Occipital lobe (tissue), 1 donor: ENCODE measurements at regions not wholly inside any gene's neighbourhood (a gene's known extent, or its start where the extent isn't known, plus 50 kb on each side); places are given as distances from the start of the nearest gene placed in this dataset.
"Not testable (repeated sequence)": the region's sequence is repeated elsewhere in the genome, so short reads cannot be mapped to it uniquely, and the experiment has no call there.

Source experiments
- DNase-seq: peaks from one replicate; lab custom pipeline; 2025; lab: John Stamatoyannopoulos, UW

DNA sequence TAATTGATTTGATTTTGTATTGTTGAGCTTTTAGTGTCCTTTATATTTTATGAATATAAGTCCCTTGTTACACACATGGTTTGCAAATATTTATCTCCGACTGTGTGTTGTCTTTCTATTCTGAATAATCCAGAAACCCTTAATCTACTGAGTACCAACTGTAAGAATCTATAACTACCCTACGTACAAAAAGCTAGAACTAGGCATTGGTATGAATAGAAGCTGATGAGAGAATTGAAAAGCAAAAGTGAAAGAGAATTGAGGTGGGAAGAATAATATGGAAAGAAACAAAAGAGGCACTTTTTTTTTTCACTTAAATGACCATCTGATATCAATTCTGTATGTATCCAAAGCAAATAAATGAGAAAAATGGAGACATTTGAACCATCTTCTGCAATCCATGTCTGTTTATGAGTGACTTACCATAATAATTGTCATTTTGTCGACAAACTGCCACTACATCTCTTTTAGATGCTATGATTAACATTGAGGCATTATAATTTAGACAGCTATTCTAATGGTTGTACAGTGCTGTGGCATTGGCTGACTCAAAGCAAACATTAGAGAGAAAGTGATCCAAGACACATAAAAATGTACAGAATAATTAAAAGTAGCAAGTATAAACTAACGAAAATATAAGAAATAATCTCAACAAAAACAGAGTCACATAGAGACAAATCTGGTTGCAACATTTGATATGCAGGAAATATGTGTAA lies 1516.6 kb upstream of the AGA start:
- DNase-seq = no peak

- DNase-seq = no peak
Measured at GRCh38 chr4:178963446-178964045, 1521.3 kb upstream of the AGA start.

DNA sequence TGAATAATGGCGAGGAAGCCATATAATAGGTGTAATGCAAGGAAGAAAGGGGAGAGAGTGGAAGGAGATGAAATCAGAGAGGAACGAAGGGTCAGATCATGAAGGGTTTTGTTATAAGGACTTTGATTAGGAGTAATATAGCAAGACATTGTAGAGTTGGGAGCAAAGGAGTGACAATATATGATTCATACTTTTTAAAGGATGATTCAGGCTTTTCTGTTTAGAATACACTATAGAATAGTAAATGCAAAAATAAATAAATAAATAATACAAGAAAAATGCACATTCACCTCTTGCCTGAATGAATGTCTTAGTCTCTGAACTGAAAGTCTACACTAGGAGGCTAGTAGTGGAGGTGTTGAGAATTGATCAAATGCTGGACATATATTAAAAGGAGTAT lies 1524.4 kb upstream of the AGA start:
- no peak for DNase-seq

DNA sequence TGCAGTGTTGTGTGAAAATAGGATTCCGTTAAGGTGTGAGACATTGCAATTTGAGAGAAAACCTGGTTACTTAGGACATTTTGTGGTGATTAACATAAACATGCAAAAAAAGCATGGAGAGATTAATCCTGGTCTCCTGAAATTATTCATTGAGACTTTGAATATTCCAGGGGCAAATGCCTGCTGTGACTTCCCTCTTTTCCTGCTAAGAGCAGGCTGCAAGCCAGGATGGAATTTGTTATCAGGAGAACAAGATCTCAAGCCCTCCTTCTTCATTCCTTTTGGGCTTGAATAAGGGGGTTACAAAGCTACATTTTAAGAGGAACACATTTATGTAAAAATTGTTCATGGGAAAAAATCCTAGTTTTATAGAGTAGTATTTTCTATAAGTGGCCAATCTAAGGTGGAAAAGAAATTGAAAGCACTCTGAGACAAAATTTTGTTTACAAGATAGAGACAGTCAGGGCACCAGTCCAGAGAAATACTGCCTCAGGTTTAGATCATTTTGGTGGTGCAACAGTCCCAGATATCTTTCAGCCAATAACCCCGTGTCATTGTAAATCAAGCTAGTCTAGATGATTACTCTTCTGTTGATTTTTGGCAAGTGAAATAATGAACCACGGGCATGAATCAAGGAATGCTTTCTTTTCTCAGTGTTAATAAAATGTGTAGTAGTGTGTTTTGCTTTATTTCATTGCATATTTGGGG lies 1528.3 kb upstream of the AGA start:
- no peak for DNase-seq

- no peak for DNase-seq
Measured at GRCh38 chr4:178976861-178977260, 1534.6 kb upstream of the AGA start.

DNA sequence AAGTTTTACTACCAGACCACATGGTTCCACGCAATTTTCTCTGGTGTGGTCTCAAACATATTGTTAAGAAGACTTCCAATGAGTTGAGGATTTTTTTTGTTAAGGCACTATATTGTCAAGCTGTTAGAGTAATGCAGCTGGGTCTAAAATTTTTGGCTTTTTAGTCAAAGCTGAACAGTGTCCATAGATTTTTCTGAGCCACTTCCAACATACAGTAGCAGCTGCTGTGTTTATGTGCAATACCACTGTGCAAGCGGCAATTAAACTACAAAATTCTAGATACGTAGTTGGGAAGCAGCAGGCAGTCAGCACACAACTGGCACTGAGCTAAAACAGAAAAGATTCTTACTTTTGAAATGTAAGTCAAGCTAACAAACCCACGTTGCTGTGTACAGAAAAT lies 1551.1 kb upstream of the AGA start:
- DNase-seq = no peak

- DNase-seq = no peak
Measured at GRCh38 chr4:179001918-179002317, 1559.7 kb upstream of the AGA start.

GRCh38 chr4:179007755-179008154 lies 1565.5 kb upstream of the AGA start:
- no peak for DNase-seq

GRCh38 chr4:179017581-179017980 lies 1575.3 kb upstream of the AGA start:
- no peak for DNase-seq

GRCh38 chr4:179027569-179027968 lies 1585.3 kb upstream of the AGA start:
- no peak for DNase-seq

GRCh38 chr4:179028321-179028720 lies 1586.1 kb upstream of the AGA start:
- DNase-seq = no peak

- no peak for DNase-seq
Measured at GRCh38 chr4:179029683-179030082, 1587.4 kb upstream of the AGA start.

DNA sequence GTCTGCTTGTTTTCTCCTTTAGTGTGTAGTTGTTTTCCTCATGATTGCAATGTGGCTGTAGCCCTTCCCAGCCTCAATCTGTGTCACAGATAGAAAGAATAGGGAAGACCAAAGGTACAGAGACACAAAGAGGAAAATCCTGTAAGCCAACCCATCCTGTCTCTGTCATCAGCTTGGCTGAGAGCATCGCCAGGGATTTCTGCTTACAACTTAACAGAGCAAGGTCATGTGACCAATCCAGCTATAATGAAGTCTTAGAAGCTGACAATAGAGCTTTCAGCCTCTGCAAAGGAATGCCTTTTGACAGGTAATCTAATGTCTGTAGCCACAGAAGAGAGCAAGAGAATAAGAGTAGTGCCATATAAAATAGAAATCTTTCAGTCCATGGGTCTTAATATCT lies 1598.0 kb upstream of the AGA start:
- DNase-seq = no peak

DNA sequence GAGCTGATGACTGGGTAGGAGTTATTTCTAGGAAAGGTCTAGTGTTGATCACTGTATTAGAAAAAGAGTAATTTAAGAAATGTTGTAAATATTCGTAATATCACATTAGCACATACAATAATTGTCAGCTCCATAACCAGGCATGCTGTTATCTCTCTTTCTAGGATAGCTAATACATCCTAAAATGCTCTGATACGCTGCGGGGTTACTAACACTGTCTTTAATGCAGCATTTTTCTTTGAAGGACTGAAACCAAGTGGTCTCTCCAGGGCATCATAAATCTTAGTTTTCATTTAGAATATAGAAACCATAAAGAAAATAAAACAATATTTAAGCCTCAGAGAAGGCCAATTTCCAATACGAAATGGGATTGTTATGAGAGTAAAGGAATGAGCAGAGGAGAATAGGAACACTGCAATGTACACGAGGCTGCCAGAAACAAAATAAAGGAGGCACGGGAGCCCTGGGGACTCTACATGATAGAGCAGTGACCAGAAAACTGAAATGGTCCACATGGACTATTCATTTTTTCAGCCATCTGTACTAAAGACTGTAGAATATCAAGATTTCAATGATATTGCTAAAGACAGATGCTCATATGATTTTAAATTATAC lies 1606.7 kb upstream of the AGA start:
- no peak for DNase-seq

DNA sequence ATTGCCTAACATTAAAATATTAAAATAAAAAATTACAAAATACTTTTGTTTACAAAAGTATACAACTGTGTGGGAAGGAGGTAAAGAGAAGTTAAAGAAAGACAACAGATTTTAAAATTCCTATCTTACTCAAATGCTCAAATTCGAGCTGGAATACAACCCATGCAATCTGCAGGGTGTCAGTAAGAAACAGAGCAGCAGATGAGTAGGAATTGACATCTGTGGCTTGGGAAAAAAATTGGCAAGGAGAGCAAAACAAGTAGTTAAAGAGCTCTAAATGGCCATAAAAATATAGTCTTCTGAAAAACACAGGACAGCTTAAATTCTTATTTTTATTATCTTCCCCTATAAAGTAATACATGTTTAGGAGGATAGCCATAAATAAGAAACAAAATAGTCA lies 1609.0 kb upstream of the AGA start:
- DNase-seq = no peak

DNA sequence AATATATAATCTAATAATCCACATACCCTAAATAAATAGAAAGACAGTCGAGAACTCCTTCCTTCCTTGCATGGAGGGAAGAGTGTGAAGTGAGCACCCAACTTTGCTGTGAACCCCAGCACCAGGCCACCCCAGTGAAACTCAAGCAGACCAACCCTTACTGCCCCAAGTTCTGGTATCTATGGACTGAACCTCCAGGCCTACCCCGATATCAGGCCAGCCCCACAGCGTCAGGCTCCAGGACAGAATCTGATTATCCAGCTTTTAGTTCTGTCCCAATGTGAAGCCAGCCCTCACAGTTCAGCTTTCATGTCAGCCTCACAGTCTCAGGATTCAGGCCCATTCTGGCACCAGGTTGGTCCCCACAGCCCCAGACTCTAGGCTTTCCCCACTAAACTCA lies 1617.2 kb upstream of the AGA start:
- DNase-seq = no peak

GRCh38 chr4:179066254-179066653 lies 1624.0 kb upstream of the AGA start:
- DNase-seq = not testable (repeated sequence)

DNA sequence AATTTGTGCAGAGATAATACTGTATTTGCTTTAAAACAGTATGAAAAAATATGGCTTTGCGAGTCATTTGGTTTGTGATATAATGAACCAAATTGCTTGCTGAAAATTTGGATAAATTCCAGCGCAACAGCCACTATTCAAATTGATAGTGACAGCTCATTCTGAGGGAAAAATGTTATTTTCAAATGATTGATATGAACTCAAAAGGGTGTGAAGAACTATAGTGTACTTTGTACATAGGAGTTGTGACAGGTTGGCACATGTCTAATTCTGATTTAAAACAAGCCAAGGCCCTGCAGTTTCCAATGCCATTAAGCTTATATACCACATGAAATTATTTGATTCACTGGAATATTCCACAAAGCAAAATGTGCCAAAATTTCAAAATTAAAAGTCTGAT lies 1628.9 kb upstream of the AGA start:
- no peak for DNase-seq

DNA sequence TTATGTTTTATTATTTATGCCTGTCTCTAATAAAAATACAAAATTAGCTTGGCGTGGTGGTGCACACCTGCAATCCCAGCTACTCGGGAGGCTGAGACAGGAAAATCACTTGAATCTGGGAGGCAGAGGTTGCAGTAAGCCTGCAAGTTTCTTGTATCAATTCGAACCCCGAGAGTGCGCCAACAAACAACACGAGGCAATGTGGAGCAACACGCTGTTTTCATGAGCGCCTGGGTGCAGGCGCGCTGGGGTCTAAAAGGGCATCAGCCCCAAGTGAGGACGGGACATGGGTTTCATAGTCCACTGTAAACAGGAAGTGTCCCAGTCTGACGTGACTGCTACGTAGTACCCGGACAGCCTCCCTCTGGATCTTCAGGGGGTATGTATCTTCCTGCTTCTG lies 1634.6 kb upstream of the AGA start:
- no peak for DNase-seq

GRCh38 chr4:179095585-179096221 lies 1653.5 kb upstream of the AGA start:
- no peak for DNase-seq

DNA sequence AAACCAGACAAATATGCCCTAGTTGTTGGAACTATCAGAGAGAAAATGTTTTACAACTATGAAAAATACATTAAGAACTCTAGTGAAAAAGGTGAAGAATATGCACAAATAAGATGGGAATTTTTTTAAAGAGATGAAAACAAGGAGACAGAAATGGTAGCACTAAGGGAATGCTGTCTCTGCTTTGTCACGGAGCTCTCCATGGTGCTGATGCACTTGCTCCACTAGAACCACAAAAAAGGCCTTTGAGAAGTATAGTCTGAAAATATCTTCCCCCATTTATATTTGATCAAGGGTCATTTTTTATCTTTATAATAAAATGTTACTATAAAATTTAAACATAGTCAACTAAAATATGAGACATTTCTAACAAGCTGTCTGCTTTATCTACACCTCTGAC lies 1655.5 kb upstream of the AGA start:
- DNase-seq = no peak

DNA sequence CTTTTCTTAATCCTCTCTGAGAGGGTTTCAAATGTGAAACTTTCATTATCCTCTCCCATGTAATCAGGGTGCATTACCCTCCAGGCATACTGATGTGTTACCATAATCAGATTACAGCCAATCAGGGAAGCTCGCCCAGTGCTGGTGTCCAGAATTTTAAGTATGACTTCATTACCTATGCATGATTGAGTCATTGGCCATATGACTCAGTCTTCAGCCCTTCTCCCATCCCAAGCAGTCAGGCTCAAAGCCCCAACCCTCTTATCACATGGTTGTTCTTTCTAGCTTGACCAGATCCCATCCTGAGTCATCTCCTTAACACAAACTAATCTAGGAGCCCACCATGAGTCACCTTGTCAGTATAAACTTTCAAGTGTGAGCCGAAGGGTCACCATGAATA lies 1668.1 kb upstream of the AGA start:
- no peak for DNase-seq
